ENCODE measurements at regions not wholly inside any gene's neighbourhood (a gene's known extent, or its start where the extent isn't known, plus 50 kb on each side); places are given as distances from the start of the nearest gene placed in this dataset.

- TF ChIP-seq POLR2A (IDR thresholded peaks at IDR 0.05; ENCODE audit: low read depth, low read length) = no peak
- TF ChIP-seq TAF1 (IDR thresholded peaks at IDR 0.05; ENCODE audit: low read depth, low read length) = no peak
- TF ChIP-seq POLR2AphosphoS5 (IDR thresholded peaks at IDR 0.05; ENCODE audit: low read depth, low read length) = no peak
- no peak for TF ChIP-seq POU2F2 (IDR thresholded peaks at IDR 0.05; ENCODE audit: low read depth, low read length)
- no peak for TF ChIP-seq PAX5 (IDR thresholded peaks at IDR 0.05; ENCODE audit: insufficient read depth, low read length, severe bottlenecking)
Measured at GRCh38 chr10:28127881-28128280, 129.0 kb upstream of the ODAD2 start.

Measured in GM12891 (cell line).